SK-N-SH (cell line): ENCODE measurements at regions not wholly inside any gene's neighbourhood (a gene's known extent, or its start where the extent isn't known, plus 50 kb on each side); places are given as distances from the start of the nearest gene placed in this dataset.

ENCODE experiments used
- CTCF ChIP-seq: fragments of 200-600 bp; sonication (generic); IDR thresholded peaks from 2 replicates; pipeline ENCODE4 v1.6.1; 2017; ENCODE audit warnings: antibody characterized with exemption, mild to moderate bottlenecking, moderate library complexity
- EZH2phosphoT487 ChIP-seq: fragments of 200-600 bp; sonication (generic); IDR thresholded peaks from 2 replicates; pipeline ENCODE4 v1.6.1; 2017; ENCODE audit warnings: low read depth, mixed run types, mild to moderate bottlenecking, antibody characterized with exemption, moderate library complexity, borderline replicate concordance
- FOSL2 ChIP-seq: IDR thresholded peaks from 2 replicates; pipeline ENCODE4 v1.4.0; 2012; ENCODE audit warnings: low read depth, mild to moderate bottlenecking, moderate library complexity, borderline replicate concordance
- GABPA ChIP-seq: IDR thresholded peaks from 2 replicates; pipeline ENCODE4 v1.4.0; 2012; ENCODE audit warnings: low read depth, mild to moderate bottlenecking
- JUND ChIP-seq: IDR thresholded peaks from 2 replicates; pipeline ENCODE4 v1.4.0; 2012
- RFX5 ChIP-seq: IDR thresholded peaks from 2 replicates; pipeline ENCODE4 v1.6.1; 2012; ENCODE audit warnings: mild to moderate bottlenecking, improper control_type of control experiment, low read length
- SIN3A ChIP-seq: IDR thresholded peaks from 2 replicates; pipeline ENCODE4 v1.6.1; 2012; ENCODE audit warnings: low read depth, mild to moderate bottlenecking, low read length, moderate library complexity, borderline replicate concordance
- TAF1 ChIP-seq: IDR thresholded peaks from 2 replicates; pipeline ENCODE4 v1.6.1; 2012; ENCODE audit warnings: low read depth, mild to moderate bottlenecking, low read length, moderate library complexity, borderline replicate concordance
- YY1 ChIP-seq: IDR thresholded peaks from 2 replicates; pipeline ENCODE4 v1.4.0; 2012; ENCODE audit warnings: low read depth, mild to moderate bottlenecking
- ZBTB33 ChIP-seq: IDR thresholded peaks from 2 replicates; pipeline ENCODE4 v1.4.0; 2012; ENCODE audit warnings: low read depth, borderline replicate concordance

- TF ChIP-seq CTCF (no peak), TAF1 (no peak), EZH2phosphoT487 (no peak), GABPA (no peak), FOSL2 (no peak), JUND (no peak), YY1 (no peak), SIN3A (no peak), ZBTB33 (no peak), RFX5 (no peak)
Observed at GRCh38 chr5:167393358-167393757, 898.1 kb upstream of the WWC1 start.
